Kidney epithelial cell (primary cell): ENCODE measurements at regions not wholly inside any gene's neighbourhood (a gene's known extent, or its start where the extent isn't known, plus 50 kb on each side); places are given as distances from the start of the nearest gene placed in this dataset.

ENCODE experiments used
- DNase-seq: peaks from one replicate; pipeline ENCODE4 v3.0.0-alpha.2; 2010; ENCODE audit warnings: low read depth
- H3K27me3 ChIP-seq: 2 replicates; pipeline ENCODE4 v1.6.0; 2011; ENCODE audit warnings: low read length; ENCODE audit not compliant: control insufficient read depth, insufficient read depth
- H3K36me3 ChIP-seq: 2 replicates; pipeline ENCODE4 v1.5.1; 2011; ENCODE audit warnings: low read length; ENCODE audit not compliant: control insufficient read depth, insufficient read depth
- H3K4me3 ChIP-seq: 2 replicates; pipeline ENCODE4 v1.5.1; 2011; ENCODE audit warnings: low read depth, mild to moderate bottlenecking, control low read depth, low read length
- CTCF ChIP-seq: IDR thresholded peaks from 2 replicates; pipeline ENCODE4 v1.5.1; 2011; ENCODE audit warnings: mild to moderate bottlenecking, moderate library complexity, low read length, control low read depth, inconsistent platforms; ENCODE audit not compliant: insufficient read depth, poor library complexity, severe bottlenecking

GRCh38 chr4:163846008-163846407, 351.5 kb downstream of the TMA16 start:
- H3K4me3 ChIP-seq = no peak overlapping the region
- no peaks in the 10 kb centered on the region for H3K27me3 ChIP-seq
- no peak for DNase-seq
- no peaks in the 10 kb centered on the region for H3K36me3 ChIP-seq
- no peak for TF ChIP-seq CTCF

- no peaks in the 10 kb centered on the region for H3K36me3 ChIP-seq
- H3K27me3 ChIP-seq = no peaks in the 10 kb centered on the region
- no peak for DNase-seq
- no peak for TF ChIP-seq CTCF
- H3K4me3 ChIP-seq = no peak overlapping the region
Observed at GRCh38 chr4:163852246-163852645, 357.8 kb downstream of the TMA16 start.

GRCh38 chr4:163857903-163858302, 363.4 kb downstream of the TMA16 start:
- H3K4me3 ChIP-seq = no peak overlapping the region
- DNase-seq = no peak
- TF ChIP-seq CTCF = no peak
- no peaks in the 10 kb centered on the region for H3K36me3 ChIP-seq
- no peaks in the 10 kb centered on the region for H3K27me3 ChIP-seq

GRCh38 chr4:163858515-163858914, 364.0 kb downstream of the TMA16 start:
- no peak for DNase-seq
- no peaks in the 10 kb centered on the region for H3K36me3 ChIP-seq
- no peak overlapping the region for H3K4me3 ChIP-seq
- no peaks in the 10 kb centered on the region for H3K27me3 ChIP-seq
- TF ChIP-seq CTCF = no peak

GRCh38 chr4:163863082-163863481, 368.6 kb downstream of the TMA16 start:
- no peak overlapping the region for H3K4me3 ChIP-seq
- H3K36me3 ChIP-seq = no peaks in the 10 kb centered on the region
- DNase-seq = no peak
- TF ChIP-seq CTCF = no peak
- H3K27me3 ChIP-seq = no peaks in the 10 kb centered on the region

GRCh38 chr4:163865010-163865409, 370.5 kb downstream of the TMA16 start:
- Histone ChIP-seq H3K36me3 (no peaks in the 10 kb centered on the region), H3K27me3 (no peaks in the 10 kb centered on the region), H3K4me3 (no peak overlapping the region)
- DNase-seq = no peak
- no peak for TF ChIP-seq CTCF
